ENCODE measurements at regions not wholly inside any gene's neighbourhood (a gene's known extent, or its start where the extent isn't known, plus 50 kb on each side); places are given as distances from the start of the nearest gene placed in this dataset.

GRCh38 chr7:85289279-85289678 is 102.4 kb upstream of the SEMA3D start (continued):
- TF ChIP-seq CBX5 (IDR thresholded peaks at IDR 0.05; ENCODE audit: low read depth, low read length) (no peak), E2F6 (IDR thresholded peaks at IDR 0.05) (no peak), GTF2F1 (IDR thresholded peaks at IDR 0.05; ENCODE audit: borderline replicate concordance, low read depth, low read length) (no peak), SIX5 (IDR thresholded peaks at IDR 0.05; ENCODE audit: low read depth, low read length) (no peak)

All from H1 (cell line).